Esophagus muscularis mucosa (tissue), 4 donors: ENCODE measurements at regions not wholly inside any gene's neighbourhood (a gene's known extent, or its start where the extent isn't known, plus 50 kb on each side); places are given as distances from the start of the nearest gene placed in this dataset.

Experiments
- DNase-seq: peaks from one replicate; pipeline ENCODE4 v3.0.0-alpha.2; 2017; ENCODE audit errors: extremely low spot score
- H3K27ac ChIP-seq, 4 donors: fragments of 200-600 bp; sonication (generic); replicated peaks in 1 of 4; 1 replicate in 3 of 4; 2 replicates in 1 of 4; pipeline ENCODE4 v1.5.1; 2016 to 2019; ENCODE audit warnings: mild to moderate bottlenecking in 1 of 4
- H3K27me3 ChIP-seq, 4 donors: fragments of 200-600 bp; sonication (generic); one replicate each; pipeline versions ENCODE4 v1.5.1 to v1.6.0; 2016 to 2019
- H3K36me3 ChIP-seq, 4 donors: fragments of 200-600 bp; sonication (generic); one replicate each; pipeline ENCODE4 v1.5.1; 2016 to 2019
- H3K4me1 ChIP-seq, 4 donors: fragments of 200-600 bp; sonication (generic); one replicate each; pipeline ENCODE4 v1.5.1; 2016 to 2019
- H3K4me3 ChIP-seq, 4 donors: fragments of 200-600 bp; sonication (generic); 1 replicate in 2 of 4; 2 replicates in 2 of 4; pipeline ENCODE4 v1.5.1; 2016 to 2019; ENCODE audit warnings: mild to moderate bottlenecking in 4 of 4, moderate library complexity in 1 of 4
- H3K9me3 ChIP-seq, 4 donors: fragments of 200-600 bp; sonication (generic); 1 replicate in 3 of 4; 2 replicates in 1 of 4; pipeline ENCODE4 v1.5.1; 2016 to 2019
- EP300 ChIP-seq: sonication (generic); formaldehyde crosslinking; IDR thresholded peaks from one replicate; pipeline ENCODE4 v1.6.1; 2017; ENCODE audit warnings: antibody characterized with exemption
- POLR2A ChIP-seq: fragments of 450-650 bp; IDR thresholded peaks from one replicate; pipeline ENCODE4 v1.6.1; 2017; ENCODE audit warnings: antibody characterized with exemption, moderate library complexity, mild to moderate bottlenecking, low read depth
- POLR2AphosphoS5 ChIP-seq, 2 donors: sonication (generic); formaldehyde crosslinking; IDR thresholded peaks; one replicate each; pipeline ENCODE4 v1.6.1; 2017; ENCODE audit warnings: antibody characterized with exemption in 2 of 2
- WGBS: methylation state at CpG from one replicate; pipeline ENCODE4 v1.1.5; 2018; 5-methylcytosine and 5-hydroxymethylcytosine counted together
- intact Hi-C: fragments of 100-400 bp; cut with DNase I; formaldehyde crosslinking; loops from one replicate; pipeline ENCODE4 v1.15.1; 2023
- TF ChIP-seq, protein P1 (sequence below), 3 experiments: fragments of 200-600 bp in 2 of 3; fragments of 450-650 bp in 1 of 3; sonication (generic) in 2 of 3; IDR thresholded peaks; one replicate each; pipeline ENCODE4 v1.5.1; 2017 to 2019; ENCODE audit warnings: antibody characterized with exemption in 3 of 3, mild to moderate bottlenecking in 2 of 3, moderate library complexity in 1 of 3

DNA sequence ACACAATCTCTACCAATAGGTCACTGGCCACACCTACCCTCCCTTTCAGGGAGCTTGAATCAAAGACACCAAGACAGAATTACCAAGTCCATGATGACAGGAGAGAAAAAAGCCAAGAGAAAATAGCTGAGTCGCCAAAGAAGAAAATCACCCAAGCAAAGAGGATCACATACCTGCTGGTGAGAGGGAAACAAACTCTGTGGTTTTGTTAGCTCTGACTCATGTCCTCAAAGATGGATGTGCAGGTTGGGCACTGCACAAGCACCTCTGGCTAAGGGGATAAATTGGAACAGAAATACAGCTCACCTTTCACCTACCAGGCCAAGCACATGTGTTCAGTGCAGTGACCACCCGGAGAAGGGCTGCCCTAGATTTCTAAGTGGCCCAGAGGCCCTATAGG, 114.8 kb downstream of the TFAP2A start:
- Histone ChIP-seq H3K36me3 (no peaks in the 10 kb centered on the region), H3K27ac (no peak overlapping the region), H3K4me3 (no peak overlapping the region), H3K4me1 (no peaks in the 10 kb centered on the region), H3K27me3 (no peaks in the 10 kb centered on the region), H3K9me3 (no peaks in the 10 kb centered on the region)
- intact Hi-C loops, result no loop called here
- no peak for DNase-seq
- WGBS, result 60% methylated on average over 2 of the region's 2 CpGs
- no peak for TF ChIP-seq EP300
- TF ChIP-seq, protein P1, sequence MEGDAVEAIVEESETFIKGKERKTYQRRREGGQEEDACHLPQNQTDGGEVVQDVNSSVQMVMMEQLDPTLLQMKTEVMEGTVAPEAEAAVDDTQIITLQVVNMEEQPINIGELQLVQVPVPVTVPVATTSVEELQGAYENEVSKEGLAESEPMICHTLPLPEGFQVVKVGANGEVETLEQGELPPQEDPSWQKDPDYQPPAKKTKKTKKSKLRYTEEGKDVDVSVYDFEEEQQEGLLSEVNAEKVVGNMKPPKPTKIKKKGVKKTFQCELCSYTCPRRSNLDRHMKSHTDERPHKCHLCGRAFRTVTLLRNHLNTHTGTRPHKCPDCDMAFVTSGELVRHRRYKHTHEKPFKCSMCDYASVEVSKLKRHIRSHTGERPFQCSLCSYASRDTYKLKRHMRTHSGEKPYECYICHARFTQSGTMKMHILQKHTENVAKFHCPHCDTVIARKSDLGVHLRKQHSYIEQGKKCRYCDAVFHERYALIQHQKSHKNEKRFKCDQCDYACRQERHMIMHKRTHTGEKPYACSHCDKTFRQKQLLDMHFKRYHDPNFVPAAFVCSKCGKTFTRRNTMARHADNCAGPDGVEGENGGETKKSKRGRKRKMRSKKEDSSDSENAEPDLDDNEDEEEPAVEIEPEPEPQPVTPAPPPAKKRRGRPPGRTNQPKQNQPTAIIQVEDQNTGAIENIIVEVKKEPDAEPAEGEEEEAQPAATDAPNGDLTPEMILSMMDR (IDR thresholded peaks at IDR 0.05), result no peak
- no peak for TF ChIP-seq POLR2A
- no peak for TF ChIP-seq POLR2AphosphoS5 (IDR thresholded peaks at IDR 0.05)

DNA sequence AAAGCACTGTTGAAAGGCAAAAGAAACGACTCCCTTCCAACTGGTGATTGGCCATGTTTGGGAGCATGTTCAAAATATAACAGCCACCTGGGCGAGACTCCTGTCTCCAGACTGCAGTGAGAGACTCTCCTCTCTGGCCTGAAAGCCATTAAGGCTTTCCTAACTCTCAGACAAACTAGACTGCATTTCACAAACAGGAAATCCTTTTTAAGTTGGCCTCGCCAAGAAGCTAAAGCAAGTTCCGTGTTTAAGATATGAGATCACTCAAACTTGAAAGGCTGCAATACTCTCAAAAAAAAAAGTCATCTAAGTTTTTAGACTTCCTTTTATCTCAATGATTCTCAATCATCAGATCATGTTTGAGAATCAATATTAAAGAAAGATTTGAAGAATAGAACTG, 117.0 kb downstream of the TFAP2A start:
- Histone ChIP-seq H3K4me1 (no peaks in the 10 kb centered on the region), H3K4me3 (no peak overlapping the region), H3K27ac (no peak overlapping the region), H3K9me3 (no peaks in the 10 kb centered on the region), H3K27me3 (no peaks in the 10 kb centered on the region), H3K36me3 (no peaks in the 10 kb centered on the region)
- no peak for DNase-seq
- TF ChIP-seq POLR2AphosphoS5 (IDR thresholded peaks at IDR 0.05), result no peak
- TF ChIP-seq EP300, result no peak
- TF ChIP-seq POLR2A, result no peak
- TF ChIP-seq, protein P1 (IDR thresholded peaks at IDR 0.05), result no peak
- intact Hi-C loops, result no loop called here
- WGBS, result 54% methylated on average over 4 of the region's 4 CpGs

DNA sequence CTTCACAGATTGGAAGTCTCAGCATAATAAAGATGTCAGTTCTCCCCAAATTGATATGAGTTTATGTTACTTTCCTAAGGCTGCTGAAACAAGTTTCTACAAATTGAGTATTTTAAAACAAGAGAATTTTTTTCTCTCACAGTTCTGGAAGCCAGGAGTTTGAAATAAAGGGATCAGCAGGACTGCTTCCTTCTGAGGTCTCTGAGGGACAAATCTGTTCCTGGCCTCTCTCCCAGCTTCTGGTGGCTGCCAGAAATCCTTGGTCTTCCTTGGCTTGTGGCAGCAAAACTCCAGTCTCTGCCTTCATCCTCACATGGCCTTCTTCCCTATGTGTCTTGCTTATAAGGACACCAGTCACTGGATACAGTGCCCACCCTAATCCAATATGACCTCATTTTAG, 136.1 kb downstream of the TFAP2A start:
- no peaks in the 10 kb centered on the region for H3K27me3 ChIP-seq
- DNase-seq, result no peak
- H3K36me3 ChIP-seq, result no peaks in the 10 kb centered on the region
- H3K4me1 ChIP-seq, result peaks cover 0 to 8% (median 7%) of the 10 kb centered on the region in 4 donors
- no peak overlapping the region for H3K4me3 ChIP-seq
- no peak for TF ChIP-seq EP300
- TF ChIP-seq, protein P1 (IDR thresholded peaks at IDR 0.05), result no peak
- TF ChIP-seq POLR2A, result no peak
- TF ChIP-seq POLR2AphosphoS5 (IDR thresholded peaks at IDR 0.05), result no peak
- H3K9me3 ChIP-seq, result no peaks in the 10 kb centered on the region
- H3K27ac ChIP-seq, result no peak overlapping the region
- intact Hi-C loops, result no loop called here

DNA sequence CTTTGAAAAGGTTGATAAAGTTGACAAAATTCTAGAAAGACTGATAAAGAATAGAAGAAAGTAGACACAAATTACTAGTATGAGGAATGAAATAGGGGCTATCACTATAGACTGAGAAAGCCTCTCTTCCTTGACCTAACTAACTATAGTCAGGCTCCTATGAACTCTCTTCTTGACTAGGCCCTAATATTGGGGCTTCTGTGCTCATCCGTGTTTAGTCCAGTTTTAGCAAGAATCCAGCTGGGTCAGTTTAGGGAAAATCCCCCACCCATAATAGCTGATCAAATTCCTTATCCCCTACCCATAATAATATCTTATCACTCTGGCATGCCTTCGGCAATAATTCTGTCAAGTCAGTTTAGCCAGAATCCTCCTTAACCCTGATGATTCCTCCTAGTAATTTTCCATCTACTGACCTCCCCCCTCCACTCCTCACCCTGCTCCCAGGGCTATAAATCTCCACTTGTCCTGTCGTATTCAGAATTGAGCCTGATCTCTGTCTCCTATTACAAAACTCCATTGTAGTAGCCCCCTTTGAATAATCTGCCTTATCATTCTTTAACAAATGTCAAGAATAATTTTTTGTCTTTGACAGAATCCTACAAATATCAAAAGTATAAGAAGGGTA, 138.1 kb downstream of the TFAP2A start:
- Histone ChIP-seq H3K27me3 (no peaks in the 10 kb centered on the region), H3K9me3 (no peaks in the 10 kb centered on the region), H3K4me3 (no peak overlapping the region), H3K27ac (no peak overlapping the region), H3K36me3 (no peaks in the 10 kb centered on the region), H3K4me1 (peaks cover 0 to 11% (median 7%) of the 10 kb centered on the region in 4 donors)
- intact Hi-C loops, result no loop called here
- DNase-seq, result no peak
- no peak for TF ChIP-seq POLR2A
- TF ChIP-seq, protein P1 (IDR thresholded peaks at IDR 0.05), result no peak
- TF ChIP-seq POLR2AphosphoS5 (IDR thresholded peaks at IDR 0.05), result no peak
- no peak for TF ChIP-seq EP300
- WGBS, result 73% methylated on average over 3 of the region's 3 CpGs

DNA sequence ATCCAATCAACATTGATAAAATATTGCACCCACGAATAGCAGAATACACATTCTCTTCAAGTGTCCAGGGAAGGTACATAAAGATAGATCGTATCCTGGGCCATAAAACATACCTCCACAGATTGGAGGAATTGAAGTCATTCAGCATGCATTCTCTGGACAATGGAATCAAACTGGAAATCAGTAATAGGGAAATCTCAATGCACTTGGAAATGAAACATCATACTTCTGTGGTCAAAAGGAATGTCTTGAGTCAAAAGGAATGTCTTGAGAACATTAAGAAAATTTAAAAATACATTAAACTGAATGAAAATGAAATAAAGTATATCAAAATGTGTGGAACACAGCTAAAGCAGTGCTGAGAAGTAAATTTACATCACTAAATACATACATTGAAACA, 138.8 kb downstream of the TFAP2A start:
- Histone ChIP-seq H3K36me3 (no peaks in the 10 kb centered on the region), H3K9me3 (no peaks in the 10 kb centered on the region), H3K27ac (no peak overlapping the region), H3K27me3 (no peaks in the 10 kb centered on the region), H3K4me1 (peaks cover 0 to 16% (median 7%) of the 10 kb centered on the region in 4 donors), H3K4me3 (no peak overlapping the region)
- intact Hi-C loops, result no loop called here
- WGBS, result 78% methylated on average over 2 of the region's 2 CpGs
- no peak for DNase-seq
- TF ChIP-seq EP300, result no peak
- no peak for TF ChIP-seq POLR2A
- no peak for TF ChIP-seq POLR2AphosphoS5 (IDR thresholded peaks at IDR 0.05)
- TF ChIP-seq, protein P1 (IDR thresholded peaks at IDR 0.05), result no peak
